ENCODE measurements at regions not wholly inside any gene's neighbourhood (a gene's known extent, or its start where the extent isn't known, plus 50 kb on each side); places are given as distances from the start of the nearest gene placed in this dataset.
"Not testable (repeated sequence)": the region's sequence is repeated elsewhere in the genome, so short reads cannot be mapped to it uniquely, and the experiment has no call there.

- DNase-seq (ENCODE audit: missing footprints) (no peak), ATAC-seq (no peak)
- intact Hi-C loops (cut with DNase I): no loop called here
These were observed 781.0 kb upstream of the LRRN3 start for GRCh38 chr7:110309941-110310340.

GRCh38 chr7:110311556-110311955, 779.4 kb upstream of the LRRN3 start:
- intact Hi-C loops (cut with DNase I): no loop called here
- ATAC-seq: no peak
- no peak for DNase-seq (ENCODE audit: missing footprints)

- no peak for DNase-seq (ENCODE audit: missing footprints)
- intact Hi-C loops (cut with DNase I): no loop called here
- no peak for ATAC-seq
These were observed 773.2 kb upstream of the LRRN3 start for GRCh38 chr7:110317541-110318265.

GRCh38 chr7:110320285-110320684, 770.6 kb upstream of the LRRN3 start:
- DNase-seq (ENCODE audit: missing footprints); ATAC-seq; intact Hi-C loops (cut with DNase I): not testable (repeated sequence)

- DNase-seq (ENCODE audit: missing footprints) (no peak), ATAC-seq (no peak)
- intact Hi-C loops (cut with DNase I): no loop called here
These were observed 768.1 kb upstream of the LRRN3 start for GRCh38 chr7:110322796-110323195.

GRCh38 chr7:110326966-110327365, 764.0 kb upstream of the LRRN3 start:
- DNase-seq (ENCODE audit: missing footprints) (no peak), ATAC-seq (no peak)
- intact Hi-C loops (cut with DNase I): no loop called here

GRCh38 chr7:110336423-110336822, 754.5 kb upstream of the LRRN3 start:
- no peak for ATAC-seq
- DNase-seq (ENCODE audit: missing footprints): no peak
- intact Hi-C loops (cut with DNase I): no loop called here

GRCh38 chr7:110337646-110338045, 753.3 kb upstream of the LRRN3 start:
- no peak for DNase-seq (ENCODE audit: missing footprints)
- intact Hi-C loops (cut with DNase I): no loop called here

GRCh38 chr7:110347081-110347480, 743.8 kb upstream of the LRRN3 start:
- DNase-seq (ENCODE audit: missing footprints) (no peak), ATAC-seq (no peak)
- intact Hi-C loops (cut with DNase I): no loop called here

More at GRCh38 chr7:110337646-110338045, 753.3 kb upstream of the LRRN3 start:
- ATAC-seq: no peak

GRCh38 chr7:110356438-110356837, 734.5 kb upstream of the LRRN3 start:
- intact Hi-C loops (cut with DNase I): no loop called here

GRCh38 chr7:110358028-110358427, 732.9 kb upstream of the LRRN3 start:
- DNase-seq (ENCODE audit: missing footprints): no peak
- no peak for ATAC-seq
- intact Hi-C loops (cut with DNase I): no loop called here

More at GRCh38 chr7:110356438-110356837, 734.5 kb upstream of the LRRN3 start:
- ATAC-seq (no peak), DNase-seq (ENCODE audit: missing footprints) (no peak)

GRCh38 chr7:110371709-110372108, 719.2 kb upstream of the LRRN3 start:
- ATAC-seq (no peak), DNase-seq (ENCODE audit: missing footprints) (no peak)
- intact Hi-C loops (cut with DNase I): no loop called here

GRCh38 chr7:110372685-110373084, 718.2 kb upstream of the LRRN3 start:
- intact Hi-C loops (cut with DNase I): no loop called here
- no peak for DNase-seq (ENCODE audit: missing footprints)
- no peak for ATAC-seq

GRCh38 chr7:110373416-110373815, 717.5 kb upstream of the LRRN3 start:
- intact Hi-C loops (cut with DNase I): no loop called here
- DNase-seq (ENCODE audit: missing footprints): no peak
- no peak for ATAC-seq

GRCh38 chr7:110373859-110374258, 717.1 kb upstream of the LRRN3 start:
- ATAC-seq (no peak), DNase-seq (ENCODE audit: missing footprints) (no peak)
- intact Hi-C loops (cut with DNase I): no loop called here

GRCh38 chr7:110375068-110375467, 715.9 kb upstream of the LRRN3 start:
- ATAC-seq (no peak), DNase-seq (ENCODE audit: missing footprints) (no peak)
- intact Hi-C loops (cut with DNase I): no loop called here

GRCh38 chr7:110382736-110383135, 708.2 kb upstream of the LRRN3 start:
- no peak for DNase-seq (ENCODE audit: missing footprints)
- intact Hi-C loops (cut with DNase I): no loop called here
- ATAC-seq: no peak

- ATAC-seq (no peak), DNase-seq (ENCODE audit: missing footprints) (no peak)
- intact Hi-C loops (cut with DNase I): no loop called here
These were observed 704.9 kb upstream of the LRRN3 start for GRCh38 chr7:110386006-110386405.

- DNase-seq (ENCODE audit: missing footprints) (no peak), ATAC-seq (no peak)
- intact Hi-C loops (cut with DNase I): no loop called here
These were observed 704.0 kb upstream of the LRRN3 start for GRCh38 chr7:110386913-110387312.

- ATAC-seq (no peak), DNase-seq (ENCODE audit: missing footprints) (no peak)
- intact Hi-C loops (cut with DNase I): no loop called here
These were observed 703.2 kb upstream of the LRRN3 start for GRCh38 chr7:110387689-110388088.

- no peak for ATAC-seq
- intact Hi-C loops (cut with DNase I): no loop called here
- DNase-seq (ENCODE audit: missing footprints): no peak
These were observed 702.5 kb upstream of the LRRN3 start for GRCh38 chr7:110388457-110388856.
